K562 (cell line): ENCODE measurements at regions not wholly inside any gene's neighbourhood (a gene's known extent, or its start where the extent isn't known, plus 50 kb on each side); places are given as distances from the start of the nearest gene placed in this dataset.

Experiments used
- ATAC-seq: fragments of 200-7000 bp; cut with Tn5 transposase; 3 replicates; pipeline ENCODE4 v1.9.1; 2020; ENCODE audit warnings: moderate library complexity
- BruUV-seq: library from RNA; stranded (reverse); fragments of 400-500 nt; replicated peaks from 2 replicates; lab custom pipeline; 2021; lab: Mats Ljungman, UMichigan
- CTCF ChIA-PET: fragments of 300-600 bp; formaldehyde crosslinking; extraction: SDS; loops from one replicate; lab custom pipeline; 2021; ENCODE audit warnings: low intra/inter-chr PET ratio; lab: Yijun Ruan, JAX
- POLR2A ChIA-PET: fragments of 300-600, 350-650 bp; sonication (Branson Sonifier 250); formaldehyde crosslinking; extraction: SDS; loops from one replicate; lab custom pipeline; 2021; ENCODE audit warnings: antibody characterized with exemption, inconsistent platforms; lab: Yijun Ruan, JAX
- DNase-seq, 4 experiments: peaks; one replicate each; pipeline versions ENCODE4 v3.0.0 to v3.0.0-alpha.2; 2011 to 2018; ENCODE audit warnings: low spot score in 3 of 4, mixed read lengths in 3 of 4; ENCODE audit errors: extremely low read depth in 1 of 4
- FAIRE-seq: peaks from 2 replicates; lab custom pipeline; 2011; peaks lifted over from hg19 to GRCh38; lab: Jason Lieb, UNC
- H2AFZ ChIP-seq: 2 replicates; pipeline ENCODE4 v1.6.0; 2011; ENCODE audit warnings: low read depth, low read length, control low read depth, inconsistent platforms
- H3K27ac ChIP-seq: fragments of 200-600 bp; 3 replicates; pipeline ENCODE4 v1.8.0; 2011; ENCODE audit warnings: low read depth, mild to moderate bottlenecking, control low read depth, inconsistent platforms, low read length, moderate library complexity, mixed read lengths; ENCODE audit errors: extremely low read depth
- H3K27me3 ChIP-seq, 2 experiments: fragments of 300-600 bp in 1 of 2; 2 replicates in 1 of 2; 3 replicates in 1 of 2; pipeline versions ENCODE4 v1.6.0 to v1.8.0; 2011; ENCODE audit warnings: inconsistent platforms in 2 of 2, low read length in 2 of 2, mild to moderate bottlenecking in 1 of 2, mixed read lengths in 1 of 2, moderate library complexity in 1 of 2; ENCODE audit not compliant: control insufficient read depth in 2 of 2, insufficient read depth in 2 of 2
- H3K36me3 ChIP-seq: fragments of 300-600 bp; 3 replicates; pipeline ENCODE4 v1.8.0; 2011; ENCODE audit warnings: mild to moderate bottlenecking, low read length, inconsistent platforms; ENCODE audit not compliant: control insufficient read depth, insufficient read depth
- H3K4me1 ChIP-seq, 2 experiments: fragments of 200-600 bp in 1 of 2; replicated peaks in 1 of 2; 2 replicates in 1 of 2; 3 replicates in 1 of 2; pipeline versions ENCODE4 v1.5.1 to v1.8.0; 2011; ENCODE audit warnings: inconsistent platforms in 2 of 2, low read length in 2 of 2, mild to moderate bottlenecking in 1 of 2, mixed read lengths in 1 of 2, moderate library complexity in 1 of 2; ENCODE audit not compliant: control insufficient read depth in 2 of 2, insufficient read depth in 2 of 2
- H3K4me2 ChIP-seq: 2 replicates; pipeline ENCODE4 v1.6.1; 2011; ENCODE audit warnings: low read length, control low read depth, inconsistent platforms, mixed read lengths; ENCODE audit not compliant: insufficient read depth
- H3K4me3 ChIP-seq: fragments of 200-600 bp; sonication (generic), shearing (Covaris generic); 2 replicates; pipeline ENCODE4 v1.5.1; 2016; ENCODE audit warnings: control low read depth, inconsistent platforms
- H3K79me2 ChIP-seq: fragments of 200-600 bp; 3 replicates; pipeline ENCODE4 v1.8.0; 2011; ENCODE audit warnings: low read length, inconsistent platforms; ENCODE audit not compliant: control insufficient read depth, insufficient read depth
- H3K9ac ChIP-seq, 2 experiments: 2 replicates each; pipeline versions ENCODE4 v1.6.0 to v1.6.1; 2011; ENCODE audit warnings: low read depth in 2 of 2, low read length in 2 of 2, control low read depth in 1 of 2, inconsistent platforms in 1 of 2, mild to moderate bottlenecking in 1 of 2, mixed read lengths in 1 of 2; ENCODE audit not compliant: insufficient read depth in 1 of 2
- H3K9me1 ChIP-seq: one replicate; pipeline ENCODE4 v1.6.0; 2011; ENCODE audit warnings: inconsistent platforms, mild to moderate bottlenecking, low read length, moderate library complexity; ENCODE audit not compliant: control insufficient read depth, insufficient read depth
- H3K9me3 ChIP-seq: replicated peaks from 2 replicates; pipeline ENCODE4 v1.5.1; 2011; ENCODE audit warnings: low read depth, low read length, inconsistent platforms; ENCODE audit not compliant: control insufficient read depth, insufficient read depth
- H4K20me1 ChIP-seq: replicated peaks from 2 replicates; pipeline ENCODE4 v1.6.1; 2011; ENCODE audit warnings: low read length, inconsistent platforms, mixed read lengths; ENCODE audit not compliant: control insufficient read depth, insufficient read depth
- BCL6 ChIP-seq: fragments of 250-450 bp; sonication (Bioruptor Pico); IDR thresholded peaks from 2 replicates; pipeline ENCODE4 v1.4.0; 2020
- NFIC ChIP-seq: fragments of 450-650 bp; IDR thresholded peaks from 2 replicates; pipeline ENCODE4 v1.6.1; 2017; ENCODE audit warnings: mild to moderate bottlenecking, inconsistent platforms
- ZFX ChIP-seq: sonication (generic); formaldehyde crosslinking; IDR thresholded peaks from 2 replicates; pipeline ENCODE4 v1.8.0; 2022; ENCODE audit warnings: mild to moderate bottlenecking, missing genetic modification reagents, moderate library complexity
- ZNF124 ChIP-seq: sonication (generic); formaldehyde crosslinking; IDR thresholded peaks from 2 replicates; pipeline ENCODE4 v1.8.1; 2022; ENCODE audit warnings: missing genetic modification reagents
- ZNF184 ChIP-seq: sonication (generic); formaldehyde crosslinking; IDR thresholded peaks from 2 replicates; pipeline ENCODE4 v1.5.0; 2020; ENCODE audit warnings: missing genetic modification reagents
- WGBS: fragments of 100-300 bp; shearing (Covaris generic); methylation state at CpG from one replicate; pipeline ENCODE4 v1.1.6; 2016; ENCODE audit warnings: low coverage, mixed read lengths; ENCODE audit not compliant: insufficient coverage; ENCODE audit errors: missing lambda C conversion rate; 5-methylcytosine and 5-hydroxymethylcytosine counted together
- in situ Hi-C: fragments of 300-500 bp; cut with MboI; formaldehyde crosslinking; loops from 4 replicates; pipeline ENCODE4 v1.15.0; 2018; ENCODE audit warnings: inconsistent platforms, mixed read lengths
- intact Hi-C: fragments of 100-400 bp; cut with micrococcal nuclease; formaldehyde crosslinking; loops from 2 replicates; pipeline ENCODE4 v1.14.2; 2022

GRCh38 chr7:118057404-118057803, 126.6 kb upstream of the LSM8 start:
- TF ChIP-seq ZNF184 (CRISPR knock-in tag) (no peak), ZFX (no peak), ZNF124 (CRISPR knock-in tag) (no peak)
- intact Hi-C loops (no loop called here), in situ Hi-C loops (no loop called here)
- ChIA-PET POLR2A (no interaction called here), CTCF (no interaction called here)
- Histone ChIP-seq H3K9me1 (no peaks in the 10 kb centered on the region), H4K20me1 (no peaks in the 10 kb centered on the region), H3K27ac (no peak overlapping the region), H2AFZ (no peak overlapping the region), H3K36me3 (no peaks in the 10 kb centered on the region), H3K4me2 (no peak overlapping the region), H3K4me1 (no peaks in the 10 kb centered on the region), H3K79me2 (no peaks in the 10 kb centered on the region), H3K9ac (no peak overlapping the region), H3K27me3 (no peaks in the 10 kb centered on the region), H3K4me3 (no peak overlapping the region), H3K9me3 (no peaks in the 10 kb centered on the region)
- DNase-seq: no peak
- no peak for FAIRE-seq
- WGBS: 0% methylated on average over 5 of the region's 5 CpGs
- ATAC-seq: no peak
- no TSS peak for BruUV-seq

GRCh38 chr7:118059209-118059608, 124.8 kb upstream of the LSM8 start:
- CTCF ChIA-PET: no interaction called here

More at GRCh38 chr7:118059209-118059608, 124.8 kb upstream of the LSM8 start:
- Histone ChIP-seq H3K9me1 (no peaks in the 10 kb centered on the region), H4K20me1 (no peaks in the 10 kb centered on the region), H3K9ac (no peak overlapping the region), H3K4me1 (no peaks in the 10 kb centered on the region), H3K79me2 (no peaks in the 10 kb centered on the region), H3K9me3 (no peaks in the 10 kb centered on the region), H2AFZ (no peak overlapping the region), H3K36me3 (no peaks in the 10 kb centered on the region), H3K27ac (no peak overlapping the region)
- in situ Hi-C loops: no loop called here
- no TSS peak for BruUV-seq
- intact Hi-C loops: no loop called here
- ATAC-seq: no peak
- 0% methylated on average over 2 of the region's 2 CpGs for WGBS
- no peak for DNase-seq
- TF ChIP-seq NFIC (0 out of 2 replicates have a peak, but pooled peaks have one; percentile 19), BCL6 (CRISPR knock-in tag) (no peak)
- TF ChIP-seq, all 486 proteins: peak for 1
- H3K27me3 ChIP-seq: no peaks in the 10 kb centered on the region
- no peak overlapping the region for H3K4me2 ChIP-seq
- no peak for FAIRE-seq
- no peak overlapping the region for H3K4me3 ChIP-seq
- POLR2A ChIA-PET: no interaction called here
